HS-5 (cell line): ENCODE measurements at regions not wholly inside any gene's neighbourhood (a gene's known extent, or its start where the extent isn't known, plus 50 kb on each side); places are given as distances from the start of the nearest gene placed in this dataset.

Source experiments
- DNase-seq: peaks from one replicate; pipeline ENCODE4 v3.0.0-alpha.2; 2012; ENCODE audit warnings: low read depth

DNA sequence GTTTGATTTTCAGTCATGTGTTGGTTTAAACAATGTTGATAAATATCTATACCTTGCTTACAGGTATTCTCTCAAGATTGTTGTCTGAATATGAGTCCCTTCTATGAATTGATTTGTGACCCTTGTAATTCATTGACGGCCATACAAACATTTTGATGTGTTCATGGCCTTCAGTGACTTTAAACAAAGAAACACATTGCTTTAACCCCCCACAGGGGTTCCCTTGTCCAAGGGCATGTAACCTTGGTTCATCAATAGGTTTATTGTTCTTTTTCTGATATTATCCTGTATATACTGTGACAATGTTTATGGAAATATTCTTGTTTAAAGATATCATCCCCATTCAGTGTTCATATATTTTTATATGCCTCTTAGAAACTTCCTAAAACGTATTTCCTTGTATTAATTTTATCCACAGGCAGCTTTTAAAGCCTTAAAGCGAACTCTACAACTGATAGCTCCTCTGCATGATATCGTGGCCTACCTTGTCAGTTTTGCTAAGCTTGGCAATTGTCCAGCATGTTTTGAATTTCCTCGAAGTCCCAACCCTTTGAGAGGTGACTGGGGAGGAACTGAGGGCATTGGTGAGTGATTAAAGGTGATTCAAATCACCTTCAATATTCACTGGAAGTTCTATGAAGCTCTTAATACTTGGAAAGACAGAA is 87.0 kb downstream of the CD164 start:
- no peak for DNase-seq

DNA sequence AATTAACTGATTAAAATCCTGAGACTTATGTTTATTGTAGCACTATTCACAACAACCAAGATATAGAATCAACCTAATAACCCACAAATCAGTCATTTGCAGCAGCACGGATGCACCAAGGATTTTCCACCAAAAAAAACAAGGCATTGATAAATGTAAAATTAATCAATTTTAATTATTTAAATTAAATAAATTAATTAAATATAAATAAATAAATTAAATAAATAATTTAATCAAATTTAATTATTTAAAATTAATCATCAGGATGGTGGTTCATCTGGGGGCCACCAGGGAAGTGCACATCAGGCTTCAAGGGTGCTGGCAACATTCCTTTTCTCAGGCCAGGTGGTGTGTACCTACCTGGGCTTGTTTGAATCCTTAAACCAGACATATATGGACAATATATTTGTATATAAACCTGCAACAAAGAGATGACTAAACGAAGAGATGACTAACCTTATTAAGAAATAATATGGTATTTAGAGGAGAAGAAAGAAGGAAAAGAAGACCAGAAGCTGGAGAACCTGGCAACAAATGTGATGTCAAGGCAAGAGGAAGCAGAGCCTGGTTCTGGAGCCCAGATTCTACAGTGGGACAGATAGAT is 89.2 kb downstream of the CD164 start:
- no peak for DNase-seq

DNA sequence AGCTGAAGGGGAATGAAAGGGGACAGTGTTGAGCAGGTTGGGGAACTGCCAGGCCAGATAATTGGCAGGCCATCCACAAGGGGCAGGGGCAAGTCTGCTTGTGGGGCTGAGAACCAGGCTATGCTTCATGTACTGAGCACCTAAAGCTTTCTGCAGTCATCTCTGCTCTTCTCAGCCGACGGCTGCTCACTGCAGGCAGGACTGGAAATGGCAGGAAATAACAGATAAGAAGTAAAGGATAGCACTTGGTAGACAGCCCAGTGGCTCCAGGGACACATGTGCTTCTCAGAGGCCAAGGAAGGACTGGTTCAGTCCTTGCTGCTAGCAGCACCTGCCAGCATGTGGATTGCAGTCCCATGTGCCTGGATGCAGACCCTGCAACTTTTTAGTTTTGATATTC is 89.8 kb downstream of the CD164 start:
- DNase-seq = no peak

DNA sequence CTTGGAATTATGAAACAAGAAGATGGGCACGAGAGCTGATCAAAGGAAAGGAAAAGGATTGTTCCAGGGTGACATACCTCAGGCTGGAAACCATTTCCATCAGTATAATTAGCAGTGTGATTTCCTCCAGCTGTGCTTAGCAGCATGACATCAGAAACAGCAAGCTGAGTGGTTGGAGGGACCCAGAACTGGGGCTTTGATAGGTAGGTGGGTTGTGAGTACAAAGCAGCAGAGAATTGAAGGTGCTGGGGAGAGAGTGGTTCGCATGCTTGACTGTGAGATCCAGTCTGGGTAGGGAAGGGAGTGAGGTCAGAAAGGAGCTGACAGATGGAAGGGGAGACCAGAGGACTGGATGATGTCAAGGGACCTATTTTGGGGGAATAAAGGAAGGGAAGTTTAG is 90.4 kb downstream of the CD164 start:
- DNase-seq = no peak

DNA sequence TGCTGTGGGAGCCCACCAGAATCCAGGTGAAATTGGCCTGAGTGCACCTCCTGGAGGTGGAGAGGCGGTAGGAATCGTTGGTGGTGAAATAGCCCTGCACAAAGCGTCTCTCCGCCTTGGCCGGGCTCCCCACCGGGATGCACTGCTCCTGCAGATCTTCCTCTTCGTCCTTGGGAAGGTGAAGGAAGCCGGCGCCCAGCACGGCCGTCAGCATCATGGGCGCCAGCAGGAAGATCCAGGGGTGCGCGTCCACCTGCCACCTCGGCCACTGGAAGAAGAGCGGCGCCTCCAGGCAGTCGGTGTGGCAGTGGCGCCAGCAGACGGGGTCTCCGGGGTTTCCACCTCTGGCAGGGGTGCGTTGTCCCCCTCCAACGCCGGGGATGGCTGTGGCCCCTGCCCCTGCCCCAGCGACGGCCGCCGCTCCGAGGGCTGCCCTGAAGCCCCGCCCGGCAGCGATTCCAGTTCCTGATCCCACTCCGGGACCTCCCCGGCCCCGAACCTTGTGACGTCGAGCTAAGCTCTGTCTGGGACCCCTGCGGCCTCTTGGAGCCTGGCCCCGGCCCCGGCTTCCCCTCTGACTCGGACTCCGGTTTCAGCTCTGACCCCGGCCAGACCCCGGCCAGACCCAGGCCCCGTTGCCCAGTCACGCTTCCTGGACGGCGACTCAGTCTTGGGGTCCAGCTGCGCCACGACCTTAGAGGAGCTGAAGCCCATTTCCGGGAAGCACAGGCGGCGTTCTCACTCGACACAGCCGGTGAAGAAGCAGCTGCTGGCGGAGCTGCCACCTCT is 91.9 kb downstream of the CD164 start:
- no peak for DNase-seq

DNA sequence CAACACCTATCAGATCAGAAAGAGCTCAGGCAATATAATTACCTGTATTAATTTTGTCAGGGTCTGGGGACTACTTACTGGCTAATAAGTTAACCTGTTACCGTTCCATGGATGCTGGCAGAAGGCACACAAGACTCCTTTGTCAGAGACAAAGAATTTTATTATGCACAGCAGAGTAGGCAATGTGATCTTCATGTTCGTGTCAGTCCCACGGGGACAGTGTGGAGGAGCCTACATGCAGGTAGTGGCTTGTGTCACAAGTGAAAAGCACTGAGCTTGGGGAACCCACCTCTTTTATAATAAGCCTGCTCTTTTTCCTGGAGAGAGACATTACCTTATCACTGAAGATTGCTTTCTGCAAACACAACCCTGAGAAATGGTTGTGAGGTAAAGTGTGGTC is 96.9 kb downstream of the CD164 start:
- DNase-seq = no peak

DNA sequence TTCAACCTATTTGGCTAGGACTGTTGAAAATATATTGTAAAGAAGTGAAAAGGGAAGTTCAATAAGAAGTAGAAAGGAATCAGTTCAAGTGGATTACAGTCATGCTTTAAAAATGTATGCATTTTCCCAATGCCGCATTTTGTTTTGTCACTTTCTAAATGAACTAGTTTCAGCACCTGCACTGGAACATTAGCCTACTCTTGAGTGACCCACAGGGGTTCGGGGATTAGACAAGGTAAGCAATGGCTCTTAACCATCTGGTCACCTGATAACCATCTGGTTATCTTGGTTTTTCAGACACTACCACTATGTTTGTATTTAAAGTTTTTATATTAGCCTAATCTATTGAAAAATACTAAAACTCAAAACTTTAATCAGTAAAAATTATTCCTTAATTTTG is 97.6 kb downstream of the CD164 start:
- DNase-seq = no peak

DNA sequence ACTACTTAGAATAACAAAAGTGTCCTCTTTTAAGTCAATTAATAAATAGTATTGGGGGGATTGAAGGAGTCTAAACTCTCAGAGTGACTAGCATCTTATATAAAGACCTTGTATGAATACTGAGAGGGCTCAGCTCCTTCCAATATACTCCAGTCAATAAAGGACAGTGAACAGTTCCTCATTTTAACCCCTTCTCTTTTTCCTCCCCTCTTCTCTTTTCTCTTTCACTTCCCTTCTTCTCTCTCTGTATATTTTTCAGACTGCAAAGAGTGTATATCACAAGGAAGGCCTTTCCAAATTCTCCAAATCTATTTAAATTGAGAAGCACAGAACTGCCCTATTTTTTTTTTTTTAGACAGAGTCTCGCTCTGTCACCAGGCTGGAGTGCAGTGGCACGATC is 99.5 kb downstream of the CD164 start:
- no peak for DNase-seq

DNA sequence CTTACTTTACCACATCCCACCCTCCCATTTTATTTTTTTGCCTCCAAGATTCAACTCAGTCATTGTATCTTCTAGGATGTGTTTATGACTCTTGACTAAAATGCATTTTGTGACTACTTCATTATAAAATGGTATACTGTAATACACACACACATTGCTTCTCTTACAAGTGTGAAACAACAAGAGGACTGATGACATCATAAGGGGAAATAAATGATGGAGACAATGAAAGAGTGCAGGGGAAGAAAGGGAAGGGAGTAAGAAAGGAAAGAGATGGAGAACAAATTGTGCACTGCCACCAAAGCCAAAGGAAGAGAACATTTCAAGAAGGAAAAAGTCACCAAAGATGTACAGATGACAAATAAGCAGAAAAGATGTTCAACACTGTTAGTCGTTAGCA is 102.6 kb downstream of the CD164 start:
- no peak for DNase-seq

DNA sequence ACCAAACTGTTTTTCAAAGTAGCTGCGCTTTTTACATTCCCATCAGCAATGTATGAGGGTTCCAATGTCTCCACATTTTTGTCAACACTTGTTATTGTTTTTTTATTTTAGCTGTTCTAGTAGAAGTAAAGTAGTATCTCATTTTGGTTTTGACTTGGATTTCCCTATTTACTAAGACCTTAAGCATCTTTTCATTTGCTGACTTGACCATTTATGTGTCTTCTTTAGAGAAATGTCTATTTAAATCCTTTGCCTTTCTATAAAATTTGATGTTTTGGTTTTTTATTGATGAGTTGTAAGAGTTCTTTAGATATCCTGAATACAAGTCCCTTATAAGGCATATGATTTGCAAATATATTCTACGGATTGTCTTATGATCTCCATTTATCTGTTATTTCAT is 110.6 kb downstream of the CD164 start:
- no peak for DNase-seq

DNA sequence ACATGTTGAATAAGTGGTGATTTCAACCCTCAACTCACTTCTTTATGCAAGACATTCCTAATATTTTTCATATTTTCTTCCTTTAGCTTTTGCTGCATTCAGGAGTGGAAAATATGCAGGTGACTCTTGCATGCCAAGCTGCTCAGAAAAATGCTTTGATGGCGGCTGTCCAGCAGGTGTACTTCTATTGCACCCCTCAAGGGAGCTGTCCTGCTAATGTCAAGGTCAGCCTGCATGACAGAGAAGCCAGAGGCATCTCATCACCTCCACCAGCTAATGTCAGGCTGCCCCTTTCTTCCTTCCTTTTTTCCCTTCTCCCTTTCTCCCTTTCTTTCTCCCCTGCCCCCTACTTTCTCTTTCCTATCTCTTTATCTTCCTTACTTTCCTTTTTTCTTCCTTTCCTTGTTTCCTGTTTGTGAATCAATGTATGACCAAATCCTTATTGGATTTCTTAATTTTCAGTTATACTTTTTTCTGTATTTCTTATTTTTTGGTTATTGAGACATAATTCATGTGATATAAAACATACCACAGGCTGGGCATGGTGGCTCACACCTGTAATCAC is 112.2 kb downstream of the CD164 start:
- no peak for DNase-seq

DNA sequence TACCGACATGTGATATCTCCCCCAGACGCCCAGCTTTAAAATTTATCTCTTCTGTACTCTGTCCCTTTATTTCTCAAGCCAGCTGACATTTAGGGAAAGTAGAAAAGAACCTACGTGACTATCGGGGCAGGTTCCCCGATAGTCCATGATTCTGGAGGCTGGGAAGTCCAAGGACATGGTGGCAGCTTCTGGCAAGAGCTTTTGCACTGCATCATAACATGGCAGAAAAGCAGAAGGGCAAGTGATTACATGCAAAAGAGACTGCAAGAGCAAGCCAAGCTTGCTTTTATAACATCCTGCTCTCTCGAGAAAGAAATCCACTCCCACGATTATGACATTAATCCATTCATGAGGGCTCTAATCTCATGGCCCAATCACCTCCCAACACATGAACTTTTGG is 113.2 kb downstream of the CD164 start:
- DNase-seq = no peak

DNA sequence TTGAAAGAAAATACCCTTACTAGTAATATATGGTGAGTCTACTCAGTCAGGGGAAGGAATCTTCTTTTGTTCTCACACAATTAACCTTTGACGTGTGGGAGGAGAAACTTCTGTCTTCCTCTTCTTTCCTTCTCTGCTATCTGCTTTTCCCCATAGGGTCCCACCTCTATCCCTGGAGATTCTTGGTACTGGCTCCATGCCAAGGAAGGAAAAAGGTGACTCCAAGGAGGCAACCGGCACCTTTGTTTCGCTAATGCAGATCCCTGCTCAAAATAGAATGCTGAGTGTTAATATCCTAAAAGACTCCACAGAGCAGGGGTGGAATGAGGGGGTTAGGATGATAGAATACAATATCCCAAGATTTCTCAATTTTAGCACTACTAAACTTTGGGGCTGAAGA is 116.7 kb downstream of the CD164 start:
- no peak for DNase-seq

DNA sequence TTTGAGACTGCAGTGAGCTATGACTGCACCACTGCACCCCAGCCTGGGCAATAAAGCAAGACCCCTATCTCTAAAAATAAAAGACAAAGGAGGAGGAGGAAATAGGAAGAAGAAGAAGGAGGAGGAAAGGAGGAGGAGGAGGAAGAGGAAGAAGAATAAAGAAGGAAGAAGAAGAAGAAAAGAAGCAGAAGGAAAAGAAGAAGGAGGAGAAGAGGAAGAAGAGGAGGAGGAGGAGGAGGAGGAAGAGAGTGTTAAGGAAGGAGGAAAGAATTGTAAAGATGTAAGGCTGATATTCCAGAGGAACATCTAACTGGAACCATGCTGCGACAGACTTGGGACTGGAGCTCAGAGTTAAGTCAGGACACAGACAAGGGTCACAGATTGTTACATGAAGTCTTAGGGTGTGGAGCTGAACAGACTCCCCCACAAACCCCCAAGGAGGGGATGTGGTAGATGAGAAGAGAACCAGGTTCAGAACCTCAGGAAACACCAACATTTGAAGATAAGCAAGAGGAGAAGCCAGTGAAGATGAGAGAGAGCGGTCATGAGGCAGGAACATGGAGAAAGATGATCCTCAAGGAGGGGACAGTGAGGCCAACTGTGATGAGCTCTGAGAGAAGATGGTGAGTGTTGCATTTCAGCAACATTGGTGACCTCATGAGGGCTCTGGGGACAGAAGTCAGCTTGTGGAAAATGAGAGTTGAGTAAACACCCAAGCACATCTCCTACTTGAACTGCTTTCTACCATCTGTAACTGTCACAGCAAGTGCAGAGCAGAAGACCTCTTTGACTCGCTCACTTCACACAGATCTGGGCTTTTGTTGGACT is 118.2 kb downstream of the CD164 start:
- no peak for DNase-seq

DNA sequence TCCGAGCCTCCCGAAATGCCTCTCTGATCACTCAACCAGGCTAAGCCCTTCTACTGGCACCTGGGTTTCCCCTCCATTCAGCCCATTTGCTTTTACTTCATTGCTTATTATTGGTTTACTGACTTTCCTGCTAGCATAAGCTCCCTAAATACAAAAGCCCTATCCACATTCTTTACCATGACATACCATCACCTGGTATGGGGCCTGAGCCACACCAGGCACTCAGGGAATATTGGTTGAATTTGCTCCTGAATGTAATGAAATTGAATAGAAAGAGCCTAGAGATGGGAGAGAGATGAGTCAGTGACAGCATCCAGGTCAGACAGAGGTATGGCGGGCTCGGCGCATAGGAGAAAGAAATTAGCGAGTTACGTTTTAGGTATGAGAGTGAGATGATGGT is 120.0 kb downstream of the CD164 start:
- DNase-seq = no peak

DNA sequence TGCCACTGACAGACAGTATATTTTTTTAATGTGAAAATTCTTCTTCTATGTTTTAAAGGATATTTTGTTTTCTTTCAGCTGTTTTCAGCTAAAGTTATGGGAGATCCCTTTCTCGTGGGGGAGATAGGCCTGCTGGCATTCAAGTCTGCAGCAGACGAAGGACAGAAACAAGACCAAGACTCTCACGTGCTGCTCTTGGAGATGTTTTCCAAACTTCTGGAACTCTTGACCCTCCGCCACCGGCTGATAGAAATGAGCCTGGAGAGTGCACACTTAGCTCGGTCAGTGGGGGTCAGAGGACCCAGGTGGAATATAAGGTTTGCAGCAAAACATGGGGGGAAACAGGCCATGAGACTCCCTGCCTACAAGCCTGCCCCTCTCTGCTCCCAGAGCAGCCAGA is 120.5 kb downstream of the CD164 start:
- DNase-seq = no peak

DNA sequence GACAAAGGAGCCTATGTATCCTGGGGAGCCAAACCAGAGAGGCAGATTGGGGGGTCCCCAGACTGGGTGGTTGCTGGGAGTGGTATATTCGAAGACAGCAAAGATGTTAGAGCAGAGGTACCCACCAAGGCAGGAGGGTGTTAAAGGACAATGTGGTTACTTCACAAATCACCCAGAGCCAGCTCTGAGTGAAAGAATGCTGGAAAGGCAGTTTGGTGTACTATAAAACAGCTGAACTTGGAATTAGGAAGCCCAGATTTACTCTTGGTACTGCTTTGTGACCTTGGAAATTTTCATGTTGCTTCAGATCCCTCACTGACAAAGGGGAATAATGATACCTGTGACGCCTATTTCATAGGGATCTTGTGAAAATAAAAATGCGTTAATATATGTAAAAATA is 121.6 kb downstream of the CD164 start:
- no peak for DNase-seq

DNA sequence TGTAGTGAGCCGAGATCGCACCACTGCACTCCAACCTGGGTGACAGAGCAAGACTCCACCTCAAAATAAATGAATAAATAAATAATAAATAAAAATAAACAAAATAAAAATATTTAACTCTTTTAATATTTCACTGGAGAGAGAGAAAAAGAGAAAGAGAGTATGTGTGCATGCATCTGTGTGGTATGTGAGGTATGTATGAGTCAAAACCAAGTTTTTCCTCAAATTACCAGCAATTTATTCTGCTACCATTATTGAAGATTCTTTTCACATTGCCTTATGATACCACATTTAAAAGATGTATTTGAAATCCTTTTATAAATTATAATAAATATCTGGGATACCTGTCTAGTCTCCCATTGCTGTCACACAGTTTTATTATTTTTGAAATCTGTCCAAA is 122.1 kb downstream of the CD164 start:
- DNase-seq = no peak

DNA sequence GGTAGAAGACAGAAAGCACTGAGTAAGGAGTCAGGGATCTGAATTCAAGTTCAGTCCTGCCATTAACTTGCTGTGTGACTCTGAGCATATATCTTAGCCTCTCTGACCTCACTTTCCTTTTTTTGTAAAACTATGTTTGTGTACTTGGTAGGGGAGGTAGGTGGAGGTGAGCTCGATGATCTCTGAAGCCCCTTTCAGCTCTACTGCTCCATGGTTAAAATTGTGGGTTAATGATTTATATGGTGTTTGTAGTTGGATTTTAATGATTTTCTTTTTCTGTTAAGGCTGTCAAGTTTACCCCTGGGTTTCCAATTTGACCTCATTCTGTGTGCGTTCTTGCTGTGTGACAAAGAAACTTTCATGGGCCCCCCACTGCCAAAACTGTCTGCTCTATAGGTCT is 124.1 kb downstream of the CD164 start:
- DNase-seq = no peak

DNA sequence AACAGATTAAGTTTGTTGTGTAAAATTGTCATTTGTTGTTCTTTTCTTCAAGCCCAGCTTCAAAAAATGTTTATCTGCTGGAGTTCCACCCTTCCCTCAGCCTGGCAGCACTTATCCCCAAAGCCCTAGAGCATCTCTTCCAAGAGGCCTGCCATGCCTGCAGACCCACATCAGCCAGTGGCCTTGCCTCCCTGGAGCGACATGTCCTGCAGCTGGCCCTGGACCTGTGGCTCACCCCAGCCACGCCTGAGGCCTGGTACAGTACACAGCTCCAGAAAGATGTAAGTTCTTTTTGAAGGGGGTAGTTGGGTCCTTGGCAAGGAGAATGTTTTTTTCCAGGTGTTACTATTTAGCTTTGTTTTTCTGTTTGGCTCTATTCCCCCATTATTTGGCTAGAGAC is 124.8 kb downstream of the CD164 start:
- no peak for DNase-seq

DNA sequence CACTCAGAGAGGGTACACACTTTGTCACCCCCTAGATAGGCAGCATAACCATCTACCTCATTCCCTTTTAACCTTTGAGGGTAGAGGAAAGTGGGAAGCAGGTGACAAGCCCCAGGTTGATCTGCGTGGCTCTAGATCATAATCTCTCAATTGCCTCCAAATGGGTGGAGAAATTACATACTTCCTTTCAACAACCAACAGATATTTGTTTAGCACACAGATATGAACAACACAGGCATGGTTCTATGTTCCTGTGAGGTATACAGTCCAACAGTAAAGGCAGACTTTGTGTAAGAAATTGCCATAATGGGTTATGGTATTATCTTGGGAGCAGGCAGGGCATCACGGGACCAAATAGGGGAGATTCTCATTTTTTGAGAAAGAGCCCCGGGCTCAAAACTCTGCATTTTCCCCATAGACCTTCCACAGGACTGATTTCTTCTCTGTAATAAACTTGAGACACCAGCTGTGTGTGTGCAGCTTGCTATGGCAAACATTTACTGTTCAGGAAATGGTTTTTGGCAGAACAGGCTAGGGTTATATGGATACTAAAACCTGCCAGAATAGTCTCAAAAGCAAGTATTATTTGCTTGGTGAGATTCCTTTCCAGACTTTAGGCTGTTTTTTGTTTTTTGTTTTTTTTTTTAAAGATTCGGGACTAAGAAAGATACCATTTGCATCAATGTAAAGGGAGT is 126.2 kb downstream of the CD164 start:
- DNase-seq = no peak

DNA sequence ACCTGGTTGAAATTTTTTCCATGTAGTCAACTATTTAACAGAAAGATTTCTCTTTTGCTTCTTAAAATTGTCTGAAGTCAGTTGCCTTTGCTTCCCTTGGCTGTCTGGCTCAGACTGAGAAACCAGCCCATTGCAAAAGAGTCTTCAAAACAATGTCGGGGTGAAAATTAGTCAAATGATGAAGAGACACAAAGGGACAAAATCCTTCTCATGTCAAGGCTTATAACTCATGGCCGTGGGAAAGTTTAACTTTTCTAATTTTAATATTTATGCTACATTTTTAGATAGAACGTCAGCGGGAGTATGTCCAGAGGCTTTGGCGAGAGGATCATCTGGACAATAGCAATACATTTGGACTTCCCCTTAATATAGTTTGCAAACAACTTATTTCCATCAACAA is 127.2 kb downstream of the CD164 start:
- DNase-seq = no peak
